ENCODE measurements at regions not wholly inside any gene's neighbourhood (a gene's known extent, or its start where the extent isn't known, plus 50 kb on each side); places are given as distances from the start of the nearest gene placed in this dataset.

- TF ChIP-seq CTCF (IDR thresholded peaks at IDR 0.05) = no peak
- TF ChIP-seq POLR2A (IDR thresholded peaks at IDR 0.05; ENCODE audit: low read depth) = no peak
- no peak for TF ChIP-seq EP300 (IDR thresholded peaks at IDR 0.05)
- no peak for TF ChIP-seq POLR2AphosphoS5 (IDR thresholded peaks at IDR 0.05)
These were observed 67.1 kb upstream of the CARD18 start for GRCh38 chr11:105206633-105207032.

All from esophagus muscularis mucosa (tissue), 4 donors.